Neural cell (in vitro differentiated cells): ENCODE measurements at regions not wholly inside any gene's neighbourhood (a gene's known extent, or its start where the extent isn't known, plus 50 kb on each side); places are given as distances from the start of the nearest gene placed in this dataset.

Source experiments
- H2AFZ ChIP-seq: fragments of 200-600, 300-800 bp; sonication (generic), shearing (Covaris generic); 2 replicates; pipeline ENCODE4 v1.6.0; 2014; ENCODE audit warnings: low read depth, mild to moderate bottlenecking, antibody characterized with exemption, low read length, moderate library complexity
- H3F3A ChIP-seq: fragments of 200-600 bp; shearing (Covaris generic); 2 replicates; pipeline ENCODE4 v1.6.1; 2016; ENCODE audit warnings: mild to moderate bottlenecking, moderate library complexity, mixed read lengths, antibody characterized with exemption, low read length; ENCODE audit not compliant: insufficient read depth, poor library complexity, severe bottlenecking
- H3K27ac ChIP-seq: fragments of 200-600, 300-800 bp; sonication (generic), shearing (Covaris generic); 2 replicates; pipeline ENCODE4 v1.5.1; 2014; ENCODE audit warnings: mild to moderate bottlenecking, low read length, moderate library complexity
- H3K27me3 ChIP-seq: fragments of 300-800, 200-600 bp; sonication (generic), shearing (Covaris generic); 2 replicates; pipeline ENCODE4 v1.6.0; 2014; ENCODE audit warnings: mild to moderate bottlenecking, low read depth, low read length, moderate library complexity; ENCODE audit not compliant: insufficient read depth
- H3K36me3 ChIP-seq: fragments of 300-800, 200-600 bp; sonication (generic), shearing (Covaris generic); 2 replicates; pipeline ENCODE4 v1.5.1; 2014; ENCODE audit warnings: mild to moderate bottlenecking, antibody characterized with exemption, low read length, moderate library complexity; ENCODE audit not compliant: insufficient read depth
- H3K4me2 ChIP-seq: fragments of 300-800, 200-600 bp; sonication (generic), shearing (Covaris generic); 2 replicates; pipeline ENCODE4 v1.6.0; 2014; ENCODE audit warnings: mild to moderate bottlenecking, low read length
- H3K4me3 ChIP-seq: fragments of 300-800, 200-600 bp; sonication (generic), shearing (Covaris generic); 2 replicates; pipeline ENCODE4 v1.5.1; 2014; ENCODE audit warnings: mild to moderate bottlenecking, low read length, moderate library complexity
- H3K79me2 ChIP-seq: fragments of 200-600 bp; shearing (Covaris generic); replicated peaks from 2 replicates; pipeline ENCODE4 v1.6.0; 2014; ENCODE audit warnings: mild to moderate bottlenecking, low read length, moderate library complexity; ENCODE audit not compliant: insufficient read depth
- H3K9ac ChIP-seq: fragments of 300-800, 200-600 bp; sonication (generic), shearing (Covaris generic); 2 replicates; pipeline ENCODE4 v1.6.1; 2016; ENCODE audit warnings: mild to moderate bottlenecking, low read length, mixed read lengths
- H3K9me2 ChIP-seq: fragments of 200-600 bp; shearing (Covaris generic); 2 replicates; pipeline ENCODE4 v1.6.1; 2016; ENCODE audit warnings: mild to moderate bottlenecking, low read length, mixed read lengths; ENCODE audit not compliant: insufficient read depth
- H3K9me3 ChIP-seq: fragments of 200-600, 300-800 bp; sonication (generic), shearing (Covaris generic); 2 replicates; pipeline ENCODE4 v1.6.1; 2016; ENCODE audit warnings: mild to moderate bottlenecking, mixed run types, low read length, moderate library complexity, mixed read lengths
- H4K20me1 ChIP-seq: fragments of 200-600 bp; shearing (Covaris generic); 2 replicates; pipeline ENCODE4 v1.6.1; 2016; ENCODE audit warnings: mild to moderate bottlenecking, mixed run types; ENCODE audit not compliant: insufficient read depth
- CTCF ChIP-seq: fragments of 450-650 bp; IDR thresholded peaks from 2 replicates; pipeline ENCODE4 v1.5.1; 2014; ENCODE audit warnings: antibody characterized with exemption, mild to moderate bottlenecking, moderate library complexity; ENCODE audit not compliant: poor library complexity, severe bottlenecking
- EP300 ChIP-seq: fragments of 450-650 bp; conservative IDR thresholded peaks from 2 replicates; pipeline ENCODE4 v1.6.1; 2014; ENCODE audit warnings: antibody characterized with exemption, mild to moderate bottlenecking, moderate library complexity; ENCODE audit not compliant: poor library complexity, severe bottlenecking
- EZH2 ChIP-seq: fragments of 200-600, 300-800 bp; shearing (Covaris generic), sonication (generic); IDR thresholded peaks from 2 replicates; pipeline ENCODE4 v1.6.1; 2014; ENCODE audit warnings: antibody characterized with exemption, low read length, borderline replicate concordance, mild to moderate bottlenecking; ENCODE audit not compliant: insufficient read depth, poor library complexity, severe bottlenecking
- MXI1 ChIP-seq: fragments of 450-650 bp; conservative IDR thresholded peaks from 2 replicates; pipeline ENCODE4 v1.6.1; 2014; ENCODE audit warnings: antibody characterized with exemption, mild to moderate bottlenecking; ENCODE audit not compliant: poor library complexity, severe bottlenecking
- POLR2AphosphoS5 ChIP-seq: IDR thresholded peaks from 2 replicates; pipeline ENCODE4 v1.6.1; 2012
- RAD21 ChIP-seq: fragments of 450-650 bp; conservative IDR thresholded peaks from 2 replicates; pipeline ENCODE4 v1.6.1; 2014; ENCODE audit warnings: antibody characterized with exemption, mild to moderate bottlenecking, moderate library complexity
- REST ChIP-seq: IDR thresholded peaks from 2 replicates; pipeline ENCODE4 v1.6.1; 2012; ENCODE audit warnings: borderline replicate concordance
- SMC3 ChIP-seq: fragments of 450-650 bp; conservative IDR thresholded peaks from 2 replicates; pipeline ENCODE4 v1.6.1; 2014; ENCODE audit warnings: antibody characterized with exemption, mild to moderate bottlenecking, moderate library complexity; ENCODE audit not compliant: poor library complexity
- TAF1 ChIP-seq: IDR thresholded peaks from 2 replicates; pipeline ENCODE4 v1.6.1; 2012; ENCODE audit warnings: low read depth

- Histone ChIP-seq H2AFZ (no peak overlapping the region), H3K4me3 (no peak overlapping the region)
These were observed 178.6 kb downstream of the RFPL4B start for GRCh38 chr6:112525749-112526148.

GRCh38 chr6:112526594-112526993 lies 179.5 kb downstream of the RFPL4B start:
- H3K79me2 ChIP-seq: no peaks in the 10 kb centered on the region
- no peaks in the 10 kb centered on the region for H3K9me3 ChIP-seq
- H3F3A ChIP-seq: no peaks in the 10 kb centered on the region
- no peaks in the 10 kb centered on the region for H3K36me3 ChIP-seq
- no peaks in the 10 kb centered on the region for H3K9me2 ChIP-seq
- no peak overlapping the region for H2AFZ ChIP-seq
- no peak overlapping the region for H3K27ac ChIP-seq
- no peak overlapping the region for H3K4me2 ChIP-seq
- H3K4me3 ChIP-seq: no peak overlapping the region
- H3K27me3 ChIP-seq: no peaks in the 10 kb centered on the region
- H3K9ac ChIP-seq: no peak overlapping the region
- no peaks in the 10 kb centered on the region for H4K20me1 ChIP-seq
- TF ChIP-seq EZH2: no peak
- no peak for TF ChIP-seq EP300
- TF ChIP-seq POLR2AphosphoS5: no peak
- TF ChIP-seq MXI1: no peak
- TF ChIP-seq CTCF: no peak
- no peak for TF ChIP-seq RAD21
- TF ChIP-seq SMC3: no peak

More at GRCh38 chr6:112525749-112526148, 178.6 kb downstream of the RFPL4B start:
- no peak overlapping the region for H3K4me2 ChIP-seq
- no peaks in the 10 kb centered on the region for H3K9me2 ChIP-seq
- no peak overlapping the region for H3K9ac ChIP-seq
- no peak for TF ChIP-seq EP300
- no peak for TF ChIP-seq EZH2
- TF ChIP-seq RAD21: no peak
- TF ChIP-seq TAF1: no peak
- no peak for TF ChIP-seq POLR2AphosphoS5
- no peak for TF ChIP-seq SMC3
- TF ChIP-seq REST: no peak
- no peak for TF ChIP-seq MXI1
- no peak for TF ChIP-seq CTCF
- H3F3A ChIP-seq: no peaks in the 10 kb centered on the region
- H4K20me1 ChIP-seq: no peaks in the 10 kb centered on the region
- H3K27me3 ChIP-seq: no peaks in the 10 kb centered on the region
- no peak overlapping the region for H3K27ac ChIP-seq
- no peaks in the 10 kb centered on the region for H3K36me3 ChIP-seq
- no peaks in the 10 kb centered on the region for H3K79me2 ChIP-seq
- no peaks in the 10 kb centered on the region for H3K9me3 ChIP-seq
